ENCODE measurements at regions not wholly inside any gene's neighbourhood (a gene's known extent, or its start where the extent isn't known, plus 50 kb on each side); places are given as distances from the start of the nearest gene placed in this dataset.
"Not testable (repeated sequence)": the region's sequence is repeated elsewhere in the genome, so short reads cannot be mapped to it uniquely, and the experiment has no call there.

DNA sequence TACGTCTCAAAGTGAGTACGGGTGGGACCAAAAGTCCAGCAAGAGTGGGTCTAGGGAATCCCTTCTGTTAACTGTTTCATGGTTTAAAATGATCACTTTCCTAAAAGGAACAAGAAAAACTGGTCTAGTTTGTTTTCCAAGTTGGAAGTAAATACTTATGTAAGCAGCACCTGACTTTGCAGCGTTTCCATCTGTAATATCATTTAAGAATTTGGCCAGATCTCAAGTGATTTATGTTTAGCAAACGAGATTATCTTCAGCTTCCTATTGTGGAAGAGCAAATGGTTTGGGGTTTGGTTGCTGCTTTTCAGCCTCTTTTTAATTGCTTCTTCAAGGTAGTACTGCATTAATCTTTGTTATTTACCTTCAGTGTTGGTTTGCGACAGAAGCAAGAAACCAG is 50.4 kb downstream of the FHIP1A start:
- no peak for DNase-seq

DNA sequence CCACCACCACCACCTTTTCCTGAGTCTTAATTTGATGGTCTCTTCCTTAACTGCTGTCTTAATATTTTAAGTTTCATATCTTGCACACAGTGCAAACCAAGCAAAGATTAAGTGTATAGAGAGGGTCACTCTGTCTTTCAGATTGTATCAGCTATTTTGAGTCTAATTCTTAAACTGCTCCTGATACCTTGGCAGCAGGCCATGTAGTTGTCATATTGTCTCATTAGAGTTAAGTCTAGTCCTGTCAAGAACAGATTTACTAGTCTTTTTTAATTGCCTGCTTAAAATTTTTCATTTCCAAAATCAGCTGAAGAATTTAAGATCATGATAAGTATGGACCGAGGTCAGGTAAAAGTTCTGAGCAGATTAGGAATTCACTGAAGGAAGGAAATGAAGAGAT is 51.5 kb downstream of the FHIP1A start:
- DNase-seq: no peak

GRCh38 chr4:151462554-151462953 is 53.6 kb downstream of the FHIP1A start:
- DNase-seq: no peak

DNA sequence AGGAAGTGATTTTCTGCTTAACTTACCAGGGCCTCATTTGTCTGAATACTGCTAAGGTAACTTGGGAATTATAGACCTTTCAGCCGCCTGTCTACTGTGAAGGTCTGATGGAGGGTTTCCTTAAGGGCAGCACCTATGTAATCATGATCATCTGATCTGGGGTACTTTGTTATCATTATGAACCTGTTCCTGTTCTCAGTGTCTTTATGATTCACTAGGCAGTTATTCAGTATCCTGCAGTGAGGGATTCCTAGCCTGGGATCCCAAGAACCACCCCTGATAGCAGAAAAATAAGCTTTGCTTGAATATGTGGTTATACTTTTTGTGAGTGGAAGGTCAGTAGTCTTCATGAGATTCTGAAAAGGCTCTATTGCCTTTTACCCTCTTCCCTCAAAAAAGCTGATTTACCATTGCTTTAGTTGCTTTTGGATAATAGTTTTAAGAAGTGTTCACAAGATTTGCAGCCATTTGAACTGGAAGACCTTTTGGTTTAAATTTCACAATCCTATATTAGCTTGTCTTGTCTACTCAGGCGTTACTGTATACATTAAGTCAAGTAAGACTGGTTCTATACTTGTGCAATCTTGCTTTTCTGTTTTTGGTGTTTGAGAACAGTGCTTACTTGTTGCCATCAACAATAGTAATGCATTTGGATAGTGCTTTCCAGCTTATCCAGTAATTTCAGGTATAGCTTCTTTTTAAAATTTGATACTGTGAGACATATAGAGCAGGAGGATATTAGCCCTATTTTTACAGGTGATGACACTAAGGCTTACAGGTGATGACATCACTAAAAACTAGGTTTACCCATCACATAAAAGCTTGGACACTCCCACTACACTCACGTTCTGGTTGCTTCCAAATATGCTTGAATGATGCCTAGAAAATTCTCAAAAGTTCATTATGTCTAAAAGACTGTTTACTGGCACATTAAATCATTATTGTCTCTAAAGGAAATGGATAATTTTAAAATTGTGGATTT is 60.0 kb downstream of the FHIP1A start:
- DNase-seq: no peak

- no peak for DNase-seq
These were observed 61.0 kb downstream of the FHIP1A start for GRCh38 chr4:151469970-151470369.

GRCh38 chr4:151471728-151472127 is 62.8 kb downstream of the FHIP1A start:
- DNase-seq: no peak

GRCh38 chr4:151472297-151472696 is 63.3 kb downstream of the FHIP1A start:
- no peak for DNase-seq

GRCh38 chr4:151472711-151473110 is 63.7 kb downstream of the FHIP1A start:
- DNase-seq: no peak

DNA sequence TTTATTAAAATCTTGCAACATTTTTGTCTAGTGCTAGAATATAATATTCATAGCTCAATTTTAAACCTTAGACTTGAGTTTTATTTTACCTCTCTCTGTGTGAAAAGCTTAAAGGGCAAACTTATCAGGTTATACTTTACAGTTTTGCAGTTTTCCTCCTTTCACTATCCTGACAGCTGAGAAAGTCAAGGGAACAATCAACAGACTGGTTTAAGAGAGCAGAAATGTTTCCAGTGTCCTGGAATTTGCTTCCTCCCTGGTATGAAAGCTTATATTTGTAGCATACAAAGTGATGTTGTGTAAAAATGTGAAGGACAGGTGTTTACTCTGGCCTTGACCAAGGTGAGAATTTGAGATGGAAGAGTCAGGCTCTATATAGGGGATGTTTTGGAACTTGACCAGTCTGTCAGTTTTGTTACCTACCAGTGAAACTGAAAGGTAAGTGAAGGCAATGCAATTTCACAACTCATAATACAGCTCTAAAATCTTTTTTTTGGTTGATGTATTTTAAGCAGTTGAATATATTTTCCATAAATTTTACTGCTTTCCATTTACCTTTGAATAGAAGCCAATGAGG is 64.6 kb downstream of the FHIP1A start:
- no peak for DNase-seq

DNA sequence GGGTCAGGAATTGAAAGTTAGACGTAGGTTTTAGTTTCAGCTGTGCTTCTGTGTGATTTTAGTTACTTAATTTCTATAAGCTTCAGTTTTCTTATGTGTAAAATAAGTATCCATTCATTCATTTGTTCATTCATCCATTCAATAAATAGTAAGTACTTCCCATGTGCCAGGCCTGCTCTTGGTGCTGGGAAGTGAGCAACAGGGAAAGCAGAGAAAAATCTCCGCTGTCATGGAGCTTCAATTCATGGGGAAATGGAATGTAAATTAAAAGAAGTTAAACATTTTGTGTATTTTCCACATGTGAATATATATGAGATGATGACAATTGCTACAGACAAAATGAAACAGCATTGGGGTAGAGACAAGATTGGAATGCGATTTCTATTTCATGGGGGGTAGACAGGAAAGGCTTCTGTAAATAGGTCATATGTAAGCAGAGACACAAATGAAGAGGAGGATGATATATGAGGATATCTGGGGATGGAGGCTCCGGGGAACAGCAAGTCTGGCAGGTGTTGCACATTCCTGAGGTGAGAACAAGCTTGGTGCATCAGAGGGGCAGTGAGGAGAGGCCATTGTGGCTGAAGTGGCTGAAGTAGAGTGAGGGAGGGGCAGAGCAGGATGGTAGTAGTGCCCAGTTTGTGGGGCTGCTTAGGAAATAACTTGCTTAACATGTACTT is 66.2 kb downstream of the FHIP1A start:
- peak; percentile 25 for DNase-seq

- DNase-seq: no peak
These were observed 72.8 kb downstream of the FHIP1A start for GRCh38 chr4:151481813-151482212.

DNA sequence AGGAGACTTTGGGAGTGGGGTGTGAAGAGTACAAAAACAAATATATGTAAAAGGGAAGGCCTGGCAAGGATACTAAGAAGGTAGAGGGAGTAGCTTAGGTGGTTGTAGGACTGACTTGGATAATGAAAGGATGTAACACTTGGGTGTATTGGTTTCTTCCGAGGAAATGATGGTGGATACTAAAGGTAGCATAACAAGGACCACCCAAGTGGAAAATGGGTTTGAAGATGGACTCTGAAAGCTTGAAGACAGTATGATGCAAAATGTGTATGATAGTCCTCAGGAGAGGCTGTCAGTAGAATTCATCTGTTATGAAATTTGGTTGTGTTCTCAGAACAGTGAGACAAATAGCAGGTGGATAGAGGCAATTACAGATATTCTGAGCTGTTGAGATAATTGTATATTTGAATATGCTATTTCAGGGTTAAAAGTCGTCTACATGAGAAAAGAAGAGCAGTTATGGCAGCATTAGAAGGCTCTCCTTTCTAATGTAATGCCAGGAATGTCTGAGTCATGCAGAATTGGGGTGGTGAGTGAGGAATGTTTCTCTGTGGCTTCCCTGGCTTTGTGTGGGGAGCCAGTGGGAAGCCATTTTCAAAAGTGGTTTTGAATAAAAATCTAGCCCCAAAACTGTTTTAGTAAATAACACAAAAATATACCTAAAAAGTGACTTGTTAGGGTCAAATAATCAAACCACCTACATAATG is 75.6 kb downstream of the FHIP1A start:
- peak; percentile 94 for DNase-seq

DNA sequence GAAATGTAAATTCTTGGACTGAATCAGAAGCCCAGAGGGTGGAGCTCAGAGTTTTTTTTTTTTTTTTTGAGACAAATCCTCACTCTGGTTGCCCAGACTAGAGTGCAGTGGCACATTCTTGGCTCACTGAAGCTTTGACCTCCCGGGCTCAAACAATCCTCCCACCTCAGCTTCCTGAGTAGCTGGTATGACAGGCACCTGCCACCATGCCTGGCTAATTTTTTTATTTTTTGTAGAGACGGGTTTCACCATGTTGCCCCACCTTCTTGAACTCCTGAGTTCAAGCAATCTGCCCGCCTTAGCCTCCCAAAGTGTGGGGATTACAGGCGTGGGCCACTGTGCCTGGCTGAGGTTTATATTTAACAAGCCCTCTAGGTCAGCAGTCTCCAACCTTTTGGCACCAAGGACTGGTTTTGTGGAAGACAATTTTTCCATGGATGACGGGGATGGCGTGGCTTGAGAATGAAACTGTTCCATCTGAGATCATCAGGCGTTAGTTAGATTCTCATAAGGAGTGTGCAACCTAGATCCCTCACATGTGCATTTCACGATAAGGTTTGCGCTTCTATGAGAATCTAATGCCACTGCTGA is 76.7 kb downstream of the FHIP1A start:
- DNase-seq: peak; percentile 4

DNA sequence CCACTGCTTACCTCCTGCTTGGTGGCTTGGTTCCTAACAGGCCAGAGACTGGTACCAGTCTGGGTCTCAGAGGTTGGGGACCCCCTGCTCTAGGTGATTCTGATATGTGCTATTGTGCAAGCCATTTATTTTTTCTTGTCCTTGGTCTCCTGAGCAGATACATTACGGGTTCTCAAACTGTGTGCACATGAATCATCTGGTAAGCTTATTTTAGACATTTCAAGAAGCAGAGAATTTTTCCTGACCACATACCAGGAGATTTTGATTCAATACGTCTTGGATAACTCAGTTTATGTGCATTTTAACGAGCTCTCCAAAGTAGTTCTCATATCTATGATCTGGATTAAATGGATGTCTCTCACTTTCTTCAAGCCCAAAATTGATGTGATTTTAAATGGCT is 77.2 kb downstream of the FHIP1A start:
- DNase-seq: peak; percentile 79

GRCh38 chr4:151488968-151489367 is 80.0 kb downstream of the FHIP1A start:
- DNase-seq: no peak

DNA sequence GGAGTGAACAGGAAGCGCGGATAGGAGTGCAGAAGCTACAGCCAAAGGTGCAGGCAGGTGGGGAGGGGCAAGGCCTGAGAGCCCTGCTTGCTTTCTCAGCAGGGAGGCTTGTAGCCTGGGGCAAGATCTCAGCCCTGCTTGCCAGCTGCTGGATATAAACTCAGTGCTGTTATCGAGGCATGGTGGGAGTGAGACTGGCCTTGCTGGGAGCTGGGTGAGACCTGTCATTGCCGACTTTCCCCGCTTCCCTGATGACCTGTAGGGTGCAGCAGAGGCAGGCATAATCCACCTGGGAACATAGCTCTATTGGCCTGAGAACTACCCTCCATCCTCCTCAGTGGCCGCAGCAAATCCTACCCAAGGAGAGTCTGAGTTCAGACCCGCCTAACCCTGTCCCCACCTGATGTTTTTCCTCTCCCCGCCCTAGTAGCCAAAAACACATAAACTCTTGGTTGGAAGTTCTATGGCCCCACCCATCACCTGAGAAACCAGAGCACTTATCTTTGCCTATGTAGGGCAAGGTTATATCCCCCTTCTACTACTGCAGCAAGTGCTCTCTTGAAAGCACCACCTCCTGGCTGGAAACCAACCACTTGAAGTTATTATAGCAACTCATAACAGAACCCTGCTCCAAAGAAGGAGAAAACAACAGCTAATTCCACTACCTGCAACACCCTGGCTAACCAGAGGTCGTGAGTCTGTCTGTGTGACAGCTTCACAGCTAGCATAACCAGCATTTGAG is 80.7 kb downstream of the FHIP1A start:
- DNase-seq: no peak

- DNase-seq: not testable (repeated sequence)
These were observed 86.6 kb downstream of the FHIP1A start for GRCh38 chr4:151495612-151496011.

DNA sequence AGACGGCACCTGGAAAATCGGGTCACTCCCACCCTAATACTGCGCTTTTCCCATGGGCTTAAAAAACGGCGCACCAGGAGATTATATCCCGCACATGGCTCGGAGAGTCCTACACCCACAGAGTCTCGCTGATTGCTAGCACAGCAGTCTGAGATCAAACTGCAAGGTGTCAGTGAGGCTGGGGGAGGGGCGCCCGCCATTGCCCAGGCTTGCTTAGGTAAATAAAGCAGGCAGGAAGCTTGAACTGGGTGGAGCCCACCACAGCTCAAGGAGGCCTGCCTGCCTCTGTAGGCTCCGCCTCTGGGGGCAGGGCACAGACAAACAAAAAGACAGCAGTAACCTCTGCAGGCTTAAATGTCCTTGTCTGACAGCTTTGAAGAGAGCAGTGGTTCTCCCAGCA is 102.6 kb downstream of the FHIP1A start:
- not testable (repeated sequence) for DNase-seq

GRCh38 chr4:151517896-151518295 is 108.9 kb downstream of the FHIP1A start:
- DNase-seq: no peak

- DNase-seq: no peak
These were observed 109.4 kb downstream of the FHIP1A start for GRCh38 chr4:151518359-151518758.

GRCh38 chr4:151519728-151520415 is 110.9 kb downstream of the FHIP1A start:
- no peak for DNase-seq
